Activated CD4-positive, alpha-beta T cell treated with anti-CD3 and anti-CD28 coated beads, Interleukin-2, amount 10 ng/mL, durations not matched to agents 7 days and 5 days (primary cell): ENCODE measurements at regions not wholly inside any gene's neighbourhood (a gene's known extent, or its start where the extent isn't known, plus 50 kb on each side); places are given as distances from the start of the nearest gene placed in this dataset.

Experiments used
- CTCF ChIA-PET: fragments of 350-600 bp; sonication (Branson Sonifier 250); formaldehyde crosslinking; loops from one replicate; lab custom pipeline; 2021; ENCODE audit warnings: antibody characterized with exemption; lab: Charles Lee
- POLR2A ChIA-PET: fragments of 350-600 bp; sonication (Branson Sonifier 250); formaldehyde crosslinking; loops from one replicate; lab custom pipeline; 2021; ENCODE audit warnings: antibody characterized with exemption; lab: Charles Lee
- DNase-seq: peaks from one replicate; pipeline ENCODE4 v3.0.0-alpha.2; 2020
- H3K27ac Mint-ChIP-seq: one replicate; pipeline ENCODE4 v1.8.0; 2021; ENCODE audit warnings: mild to moderate bottlenecking, moderate library complexity, mixed read lengths
- H3K27me3 Mint-ChIP-seq: one replicate; pipeline ENCODE4 v1.8.0; 2021; ENCODE audit warnings: mixed read lengths
- H3K36me3 Mint-ChIP-seq: one replicate; pipeline ENCODE4 v1.8.0; 2021; ENCODE audit warnings: low read depth, mixed read lengths
- H3K4me1 Mint-ChIP-seq: one replicate; pipeline ENCODE4 v1.8.0; 2021; ENCODE audit warnings: mixed read lengths
- H3K4me3 Mint-ChIP-seq: one replicate; pipeline ENCODE4 v1.8.0; 2021; ENCODE audit warnings: mild to moderate bottlenecking, moderate library complexity, mixed read lengths
- H3K9me3 Mint-ChIP-seq: one replicate; pipeline ENCODE4 v1.8.0; 2021; ENCODE audit warnings: mixed read lengths

DNA sequence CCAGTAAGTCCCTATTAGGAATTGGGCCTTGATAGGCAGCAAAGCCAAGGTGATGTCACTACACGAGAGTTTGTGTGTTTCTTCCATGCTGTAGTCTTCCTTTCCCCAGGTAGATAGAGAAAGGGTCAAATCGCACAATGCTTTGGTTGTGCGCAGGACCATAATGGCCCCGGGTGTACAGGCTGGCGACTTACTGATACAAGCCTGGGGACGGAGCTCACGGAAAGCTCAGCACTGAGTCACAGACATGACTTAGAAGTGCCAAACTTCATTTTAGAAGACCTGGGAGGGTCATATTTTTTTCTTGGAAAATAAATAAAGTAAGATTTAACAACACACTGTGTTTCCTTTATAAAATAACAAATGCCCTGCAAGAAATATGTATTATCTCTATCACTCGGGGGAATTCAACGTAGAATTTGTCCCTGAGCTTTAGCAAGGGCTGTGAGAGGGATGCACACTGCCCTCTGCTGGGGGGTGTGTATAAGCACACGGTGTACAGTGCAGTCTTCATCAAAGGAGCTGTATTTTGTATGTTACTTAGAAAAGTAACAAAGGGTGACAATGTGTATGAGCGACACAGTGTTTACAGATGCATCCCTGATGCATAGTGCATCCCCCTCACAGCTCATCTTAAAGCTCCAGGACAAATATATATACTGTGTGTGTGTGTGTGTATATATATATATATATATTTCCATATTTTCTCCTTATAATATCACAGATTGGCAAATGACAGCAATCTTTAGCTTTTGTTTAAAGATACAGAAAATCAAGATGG, 254.5 kb upstream of the VEGFC start:
- peaks cover 7% of the 10 kb centered on the region for H3K27me3 Mint-ChIP-seq
- H3K4me3 Mint-ChIP-seq, result no peak overlapping the region
- ChIA-PET CTCF (interaction anchor here (0.6 to 1.6 kb wide), 7 partner anchors 9 to 670 kb away, joined by 3 to 6 read pairs (median 4); no protein-coding TSS in a partner anchor), POLR2A (interaction anchor here (0.6 kb wide), 1 partner anchor 13 kb away, joined by 3 read pairs; no protein-coding TSS in a partner anchor)
- no peak overlapping the region for H3K27ac Mint-ChIP-seq
- no peaks in the 10 kb centered on the region for H3K9me3 Mint-ChIP-seq
- H3K36me3 Mint-ChIP-seq, result no peaks in the 10 kb centered on the region
- DNase-seq, result peak; percentile 70
- no peaks in the 10 kb centered on the region for H3K4me1 Mint-ChIP-seq

DNA sequence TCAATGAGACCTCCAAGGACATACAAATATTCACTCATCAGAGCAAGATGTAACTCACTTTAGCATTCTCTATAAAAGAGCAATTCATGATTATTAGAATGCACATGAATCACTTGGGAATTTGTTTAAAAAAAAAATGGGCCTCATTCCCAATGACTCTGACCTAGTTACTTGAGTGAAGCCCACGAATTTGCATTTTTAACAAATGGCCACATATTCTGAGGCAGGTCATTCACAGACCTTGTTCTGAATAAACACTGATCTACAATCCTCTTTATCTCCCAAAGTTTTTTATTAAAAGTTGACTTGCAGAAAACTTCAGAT, 255.1 kb upstream of the VEGFC start:
- H3K36me3 Mint-ChIP-seq, result no peaks in the 10 kb centered on the region
- peaks cover 7% of the 10 kb centered on the region for H3K27me3 Mint-ChIP-seq
- ChIA-PET CTCF (interaction anchor here (0.6 to 1.6 kb wide), 7 partner anchors 9 to 670 kb away, joined by 3 to 6 read pairs (median 4); no protein-coding TSS in a partner anchor), POLR2A (interaction anchor here (0.6 kb wide), 1 partner anchor 14 kb away, joined by 3 read pairs; no protein-coding TSS in a partner anchor)
- no peak for DNase-seq
- H3K4me1 Mint-ChIP-seq, result no peaks in the 10 kb centered on the region
- no peaks in the 10 kb centered on the region for H3K9me3 Mint-ChIP-seq
- no peak overlapping the region for H3K27ac Mint-ChIP-seq
- H3K4me3 Mint-ChIP-seq, result no peak overlapping the region

DNA sequence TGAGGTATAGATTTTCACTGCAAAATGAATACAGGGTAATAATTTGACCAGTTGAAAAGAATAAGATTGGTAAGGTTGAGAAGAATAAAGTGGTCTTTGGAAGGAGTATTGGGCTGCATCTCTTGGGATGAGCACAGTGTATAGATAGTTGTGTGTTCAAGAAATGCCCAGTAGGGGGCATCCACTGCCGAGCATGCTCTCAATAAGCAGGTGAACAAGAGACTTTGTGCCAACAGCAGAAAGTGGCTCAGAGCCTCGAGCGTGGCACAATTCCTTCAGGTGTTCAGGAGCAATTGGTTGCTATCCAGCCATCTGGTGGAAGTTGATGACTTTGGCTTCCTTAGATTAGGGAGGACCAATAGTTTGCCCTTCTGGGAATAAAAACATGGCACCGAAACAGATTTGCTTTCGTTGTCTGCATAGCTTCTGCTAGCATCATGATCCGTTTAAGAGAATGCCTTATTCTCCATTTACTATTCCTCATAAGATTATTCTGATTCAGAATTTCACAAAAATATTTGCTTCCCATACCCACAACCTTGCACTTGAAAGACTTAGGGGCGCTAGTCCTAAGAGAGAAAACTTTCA, 258.1 kb upstream of the NEIL3 start:
- H3K4me3 Mint-ChIP-seq, result no peak overlapping the region
- no peaks in the 10 kb centered on the region for H3K36me3 Mint-ChIP-seq
- peak; percentile 39 for DNase-seq
- ChIA-PET POLR2A (no interaction called here), CTCF (no interaction called here)
- H3K4me1 Mint-ChIP-seq, result no peaks in the 10 kb centered on the region
- no peaks in the 10 kb centered on the region for H3K9me3 Mint-ChIP-seq
- H3K27ac Mint-ChIP-seq, result no peak overlapping the region
- H3K27me3 Mint-ChIP-seq, result peaks cover 7% of the 10 kb centered on the region

DNA sequence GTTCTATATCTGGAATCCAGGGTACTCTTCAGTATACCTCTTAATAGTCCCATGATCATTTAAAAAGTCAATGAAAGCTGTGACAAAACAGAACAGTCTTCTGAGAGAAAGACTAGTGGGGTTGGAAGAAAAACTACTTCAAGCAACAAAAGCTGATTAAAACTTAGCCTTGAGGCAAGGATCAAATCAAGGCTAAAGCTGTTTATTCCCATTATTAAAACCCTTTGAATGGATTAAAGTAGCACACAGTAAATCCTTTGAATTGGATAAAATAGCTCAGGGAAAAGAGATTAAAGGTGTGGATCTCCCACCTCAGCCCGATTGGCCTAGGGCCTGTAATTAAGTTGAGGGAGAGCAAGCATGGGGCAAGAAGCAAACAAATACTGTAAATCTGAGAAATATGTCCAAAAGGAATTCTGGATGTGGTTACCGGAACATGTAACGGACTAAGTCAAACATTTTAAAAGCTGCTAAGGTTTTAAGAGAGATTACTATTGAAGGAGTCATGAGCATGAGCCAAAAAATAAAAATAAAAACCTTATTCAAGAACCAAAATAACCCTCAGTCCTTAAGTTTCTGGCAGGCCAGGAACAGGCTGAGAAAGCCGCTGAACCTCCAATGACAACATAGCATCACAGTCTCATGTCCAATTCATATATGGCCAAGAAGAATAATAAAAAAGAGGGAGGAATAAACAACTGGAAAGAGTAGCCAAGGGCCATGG, 257.3 kb upstream of the NEIL3 start:
- Mint-ChIP-seq H3K4me1 (no peaks in the 10 kb centered on the region), H3K27me3 (peaks cover 7% of the 10 kb centered on the region), H3K27ac (no peak overlapping the region), H3K4me3 (no peak overlapping the region), H3K36me3 (no peaks in the 10 kb centered on the region), H3K9me3 (no peaks in the 10 kb centered on the region)
- ChIA-PET CTCF (no interaction called here), POLR2A (no interaction called here)
- no peak for DNase-seq

DNA sequence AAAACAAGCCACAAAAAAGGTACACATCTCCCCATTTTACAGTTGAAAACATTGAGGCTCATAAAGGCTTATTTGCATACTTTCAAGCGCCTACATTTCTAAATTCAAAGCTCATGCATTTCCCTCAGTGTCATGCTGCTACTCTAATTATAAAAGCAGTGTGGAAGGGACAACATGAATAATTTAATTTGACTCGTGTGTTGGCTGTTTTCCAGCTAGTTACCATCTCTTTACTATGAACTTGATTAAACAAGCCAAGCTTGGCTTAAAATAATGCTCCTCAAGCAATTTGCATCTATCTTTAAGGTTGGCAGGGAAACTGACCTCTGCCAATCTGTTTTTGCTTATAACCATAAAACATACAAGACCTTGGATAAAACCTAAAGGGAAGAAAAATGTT, 252.5 kb upstream of the NEIL3 start:
- POLR2A ChIA-PET, result no interaction called here
- no peaks in the 10 kb centered on the region for H3K36me3 Mint-ChIP-seq

DNA sequence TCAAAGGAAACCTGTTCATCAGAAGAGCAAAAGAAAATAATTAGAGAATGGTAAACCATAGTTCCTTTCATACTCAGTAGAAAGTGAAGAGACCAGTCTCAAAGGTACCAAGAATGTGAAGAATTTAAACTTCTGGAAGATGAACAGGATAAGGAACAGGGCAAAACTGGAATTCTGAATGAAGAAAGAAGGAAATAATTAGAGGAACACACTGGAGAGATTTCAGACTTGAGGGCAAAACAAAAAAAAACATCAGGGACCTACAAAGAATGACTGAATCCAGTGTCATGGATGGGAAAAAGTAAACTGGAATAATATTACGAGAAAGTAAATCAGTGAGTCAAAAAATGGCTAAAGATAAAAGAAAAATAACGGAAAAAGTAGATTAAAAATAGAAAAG, 245.6 kb upstream of the NEIL3 start:
- no peaks in the 10 kb centered on the region for H3K4me1 Mint-ChIP-seq
- CTCF ChIA-PET, result no interaction called here

More for the DNA sequence above, 252.5 kb upstream of the NEIL3 start:
- DNase-seq, result no peak
- CTCF ChIA-PET, result interaction anchor here (2.1 kb wide), 1 partner anchor 10 kb away, joined by 6 read pairs; no protein-coding TSS in a partner anchor
- Mint-ChIP-seq H3K27me3 (peaks cover 6% of the 10 kb centered on the region), H3K4me1 (no peaks in the 10 kb centered on the region), H3K4me3 (no peak overlapping the region), H3K9me3 (no peaks in the 10 kb centered on the region), H3K27ac (no peak overlapping the region)

DNA sequence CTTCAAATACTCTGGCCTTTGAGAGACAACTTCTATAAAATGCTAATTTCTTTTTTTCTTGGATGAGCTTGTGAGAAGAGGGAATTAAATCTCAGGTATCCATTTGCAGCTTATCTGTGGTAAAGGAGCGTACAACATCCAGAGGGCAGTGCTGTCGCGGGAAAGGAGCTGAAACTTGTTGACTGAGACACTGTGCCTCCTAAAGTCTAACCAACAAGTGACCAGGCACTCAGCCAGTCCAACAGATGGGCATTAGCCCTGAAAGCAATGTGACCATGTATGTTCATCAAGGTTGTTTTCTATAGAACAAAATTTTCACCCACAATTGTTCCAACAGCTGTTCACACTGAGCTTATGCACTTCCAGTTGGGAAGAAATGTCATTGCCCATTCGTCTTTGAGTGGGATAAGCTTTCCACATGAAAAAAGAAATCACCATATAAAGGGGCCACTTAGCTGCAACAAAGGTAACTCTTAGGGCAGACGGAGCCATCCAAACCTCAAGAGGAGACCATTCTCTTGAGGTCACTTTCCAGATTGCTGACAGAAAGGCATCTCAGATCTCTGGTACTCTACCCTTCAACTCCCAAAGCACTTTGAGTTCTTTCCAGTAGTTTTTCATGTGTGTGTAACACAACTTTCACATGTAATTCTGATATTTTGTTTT, 244.8 kb upstream of the NEIL3 start:
- H3K27me3 Mint-ChIP-seq, result no peaks in the 10 kb centered on the region
- CTCF ChIA-PET, result interaction anchor here (1.1 kb wide), 1 partner anchor 28 kb away, joined by 3 read pairs; no protein-coding TSS in a partner anchor
- no peak overlapping the region for H3K4me3 Mint-ChIP-seq

More for the DNA sequence above, 245.6 kb upstream of the NEIL3 start:
- Mint-ChIP-seq H3K27me3 (peaks cover 2% of the 10 kb centered on the region), H3K36me3 (no peaks in the 10 kb centered on the region), H3K9me3 (no peaks in the 10 kb centered on the region), H3K27ac (no peak overlapping the region), H3K4me3 (no peak overlapping the region)
- POLR2A ChIA-PET, result no interaction called here
- no peak for DNase-seq

DNA sequence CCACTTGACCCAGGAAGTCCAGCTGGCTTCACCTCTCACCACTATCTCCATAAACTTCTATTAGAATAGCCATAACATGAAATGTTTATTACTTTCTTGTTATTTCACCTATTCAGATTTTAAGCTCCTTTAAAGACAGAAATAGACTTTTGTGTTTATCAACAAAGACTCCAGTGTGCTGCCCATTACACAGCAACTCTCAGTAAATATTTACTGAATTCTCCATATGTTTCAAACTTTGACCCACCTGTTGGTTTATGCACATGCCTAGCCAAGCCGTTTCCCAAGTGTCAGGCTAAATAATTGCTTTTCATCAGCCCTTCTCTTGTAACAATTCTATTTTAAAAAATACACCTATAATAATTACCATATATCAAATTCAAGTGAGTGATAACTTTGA, 242.9 kb upstream of the NEIL3 start:
- no peaks in the 10 kb centered on the region for H3K36me3 Mint-ChIP-seq
- no peak overlapping the region for H3K4me3 Mint-ChIP-seq
- no peak overlapping the region for H3K27ac Mint-ChIP-seq
- H3K27me3 Mint-ChIP-seq, result no peaks in the 10 kb centered on the region
- DNase-seq, result no peak
- H3K9me3 Mint-ChIP-seq, result no peaks in the 10 kb centered on the region
- ChIA-PET CTCF (interaction anchor here (1.0 kb wide), 1 partner anchor 96 kb away, joined by 3 read pairs; no protein-coding TSS in a partner anchor), POLR2A (no interaction called here)
- H3K4me1 Mint-ChIP-seq, result no peaks in the 10 kb centered on the region

More for the DNA sequence above, 244.8 kb upstream of the NEIL3 start:
- Mint-ChIP-seq H3K27ac (no peak overlapping the region), H3K36me3 (no peaks in the 10 kb centered on the region), H3K9me3 (no peaks in the 10 kb centered on the region), H3K4me1 (no peaks in the 10 kb centered on the region)
- no peak for DNase-seq
- POLR2A ChIA-PET, result no interaction called here

DNA sequence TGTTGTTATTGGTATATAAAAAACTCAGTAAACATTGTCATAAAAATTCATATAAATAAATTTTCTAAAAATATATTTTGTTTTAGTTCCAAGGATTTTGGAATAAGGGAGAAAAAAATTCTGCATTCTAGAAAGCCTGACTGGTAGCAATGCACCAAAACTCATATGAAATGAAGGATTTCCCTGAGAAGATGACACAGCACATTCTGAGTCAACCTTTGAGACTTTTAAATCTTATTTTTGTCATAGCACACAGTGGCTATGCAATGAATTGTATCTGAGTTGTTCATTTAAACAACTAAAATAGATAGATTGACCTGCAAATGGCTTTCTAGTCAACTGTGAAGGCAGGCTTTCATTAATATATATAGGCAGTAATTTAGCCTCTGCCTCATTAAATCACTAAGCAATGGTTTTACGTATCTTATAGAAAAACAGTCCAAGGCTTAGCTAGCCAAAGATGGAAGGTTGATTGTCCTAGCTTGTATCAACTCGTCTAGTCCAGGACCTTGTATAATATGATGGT, 239.1 kb upstream of the NEIL3 start:
- Mint-ChIP-seq H3K4me3 (no peak overlapping the region), H3K4me1 (no peaks in the 10 kb centered on the region)
- CTCF ChIA-PET, result no interaction called here

DNA sequence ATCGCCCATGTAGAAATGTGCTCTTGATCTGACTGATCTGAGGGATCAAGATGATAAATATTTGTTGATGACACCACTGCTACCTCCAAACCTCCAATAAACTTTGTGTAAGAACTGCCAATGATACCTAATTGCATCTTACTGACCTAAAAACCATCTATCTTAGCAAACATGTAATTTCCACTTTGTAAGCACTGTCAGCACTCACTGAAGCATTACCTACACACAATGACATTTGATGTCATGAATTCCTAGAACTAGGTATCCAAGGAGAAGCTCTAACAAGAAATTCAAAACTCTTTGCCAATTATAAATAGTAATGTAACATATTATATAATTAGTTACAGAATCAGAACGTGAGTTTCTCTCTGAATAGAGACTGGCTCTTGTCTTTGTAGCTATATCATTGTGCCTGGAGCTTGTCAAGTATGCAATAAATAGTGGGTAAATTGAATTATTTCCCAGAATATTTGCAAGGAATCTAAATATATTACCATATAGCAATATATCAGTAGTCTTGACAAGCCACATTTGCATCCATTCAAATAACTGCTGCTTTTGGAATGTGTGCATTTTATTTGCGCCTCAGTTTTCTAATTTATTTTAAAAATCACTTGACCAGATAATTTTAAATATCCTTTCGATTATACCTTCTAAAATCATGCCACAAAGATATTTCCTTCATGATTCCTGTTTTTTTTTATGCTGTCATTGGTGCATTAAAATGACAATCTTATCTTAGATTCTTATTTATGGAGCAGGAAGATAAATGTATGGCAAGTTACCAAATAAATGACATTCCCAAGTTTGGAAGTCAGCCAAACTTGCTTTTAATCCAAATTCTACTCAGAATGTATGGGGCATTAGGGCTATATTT, 232.3 kb upstream of the NEIL3 start:
- no peaks in the 10 kb centered on the region for H3K27me3 Mint-ChIP-seq
- H3K9me3 Mint-ChIP-seq, result no peaks in the 10 kb centered on the region
- no peak for DNase-seq
- H3K36me3 Mint-ChIP-seq, result no peaks in the 10 kb centered on the region
- H3K4me1 Mint-ChIP-seq, result no peaks in the 10 kb centered on the region
- H3K4me3 Mint-ChIP-seq, result no peak overlapping the region
- H3K27ac Mint-ChIP-seq, result no peak overlapping the region
- ChIA-PET POLR2A (no interaction called here), CTCF (no interaction called here)

More for the DNA sequence above, 239.1 kb upstream of the NEIL3 start:
- Mint-ChIP-seq H3K36me3 (no peaks in the 10 kb centered on the region), H3K27me3 (no peaks in the 10 kb centered on the region), H3K9me3 (no peaks in the 10 kb centered on the region), H3K27ac (no peak overlapping the region)
- DNase-seq, result no peak
- POLR2A ChIA-PET, result no interaction called here

DNA sequence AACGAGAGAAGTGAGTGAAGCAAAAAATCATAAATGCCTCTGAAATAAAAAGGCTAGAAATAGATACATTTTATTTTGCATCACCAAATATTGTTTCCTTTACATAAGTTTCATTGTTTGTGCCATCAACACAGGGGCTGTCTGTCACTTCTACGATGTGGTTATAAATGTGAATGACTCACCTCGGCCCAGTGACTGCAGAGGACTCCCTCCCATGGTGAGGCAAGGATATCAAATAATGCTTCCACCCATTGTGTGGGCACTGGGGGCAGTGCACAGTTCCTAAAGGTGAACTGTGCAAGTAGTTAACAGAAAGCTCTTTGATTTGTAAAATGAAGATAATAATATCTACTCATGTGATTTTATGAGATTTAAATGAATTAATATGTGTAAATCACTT, 230.3 kb upstream of the NEIL3 start:
- no peak overlapping the region for H3K4me3 Mint-ChIP-seq
- no peaks in the 10 kb centered on the region for H3K36me3 Mint-ChIP-seq
- ChIA-PET CTCF (no interaction called here), POLR2A (no interaction called here)
- H3K4me1 Mint-ChIP-seq, result no peaks in the 10 kb centered on the region
- DNase-seq, result no peak
- no peak overlapping the region for H3K27ac Mint-ChIP-seq
- H3K9me3 Mint-ChIP-seq, result no peaks in the 10 kb centered on the region
- no peaks in the 10 kb centered on the region for H3K27me3 Mint-ChIP-seq

DNA sequence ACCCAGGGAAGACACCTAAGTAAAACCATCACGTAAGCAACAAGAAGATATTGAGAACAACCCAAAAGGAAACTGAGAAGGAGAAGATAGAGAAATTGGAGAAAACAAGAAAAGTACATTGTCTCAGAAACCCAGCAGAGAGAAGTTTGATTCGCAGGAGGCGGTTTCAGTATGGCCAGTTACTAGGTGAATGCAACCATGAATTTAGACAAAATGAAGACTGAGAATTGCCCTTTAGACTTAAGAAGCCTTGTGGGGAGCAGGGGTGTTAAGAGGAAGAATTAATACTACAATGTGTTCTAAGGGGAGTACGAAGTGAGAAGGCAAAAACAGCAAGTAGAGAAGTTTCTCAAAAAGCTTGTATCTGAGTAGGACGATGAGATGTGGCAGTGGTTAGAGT, 229.3 kb upstream of the NEIL3 start:
- POLR2A ChIA-PET, result no interaction called here
- DNase-seq, result no peak
- no peak overlapping the region for H3K4me3 Mint-ChIP-seq
- no peaks in the 10 kb centered on the region for H3K4me1 Mint-ChIP-seq
- no peaks in the 10 kb centered on the region for H3K27me3 Mint-ChIP-seq
- no peak overlapping the region for H3K27ac Mint-ChIP-seq
- no peaks in the 10 kb centered on the region for H3K36me3 Mint-ChIP-seq
- CTCF ChIA-PET, result no interaction called here
- H3K9me3 Mint-ChIP-seq, result no peaks in the 10 kb centered on the region
